MM.1S (cell line): ENCODE measurements at regions not wholly inside any gene's neighbourhood (a gene's known extent, or its start where the extent isn't known, plus 50 kb on each side); places are given as distances from the start of the nearest gene placed in this dataset.

Experiments
- DNase-seq: peaks from one replicate; pipeline ENCODE4 v3.0.0-alpha.2; 2015
- H2AFZ ChIP-seq: fragments of 300-600 bp; sonication (generic); 2 replicates; pipeline ENCODE4 v1.6.0; 2016; ENCODE audit warnings: antibody characterized with exemption, low read length
- H3F3A ChIP-seq: fragments of 300-600 bp; sonication (generic); 2 replicates; pipeline ENCODE4 v1.6.1; 2016; ENCODE audit warnings: mild to moderate bottlenecking, antibody characterized with exemption, low read length, moderate library complexity, mixed read lengths; ENCODE audit not compliant: insufficient read depth
- H3K27ac ChIP-seq: fragments of 300-600 bp; sonication (generic); 2 replicates; pipeline ENCODE4 v1.5.1; 2016; ENCODE audit warnings: mild to moderate bottlenecking, low read length
- H3K27me3 ChIP-seq: fragments of 300-600 bp; sonication (generic); replicated peaks from 2 replicates; pipeline ENCODE4 v1.6.0; 2016; ENCODE audit warnings: low read length; ENCODE audit not compliant: insufficient read depth
- H3K36me3 ChIP-seq: fragments of 300-600 bp; sonication (generic); replicated peaks from 2 replicates; pipeline ENCODE4 v1.6.1; 2016; ENCODE audit warnings: mild to moderate bottlenecking, low read length, mixed read lengths; ENCODE audit not compliant: insufficient read depth
- H3K4me1 ChIP-seq: fragments of 300-600 bp; sonication (generic); 2 replicates; pipeline ENCODE4 v1.6.1; 2016; ENCODE audit warnings: low read length, mixed read lengths
- H3K4me2 ChIP-seq: fragments of 300-600 bp; sonication (generic); 2 replicates; pipeline ENCODE4 v1.6.0; 2016; ENCODE audit warnings: low read depth, low read length
- H3K4me3 ChIP-seq: fragments of 300-600 bp; sonication (generic); 2 replicates; pipeline ENCODE4 v1.5.1; 2016; ENCODE audit warnings: low read length, mixed read lengths
- H3K79me2 ChIP-seq: fragments of 300-600 bp; sonication (generic); 2 replicates; pipeline ENCODE4 v1.6.1; 2016; ENCODE audit warnings: mixed run types, low read length, mixed read lengths
- H3K9ac ChIP-seq: fragments of 300-600 bp; sonication (generic); 2 replicates; pipeline ENCODE4 v1.6.1; 2016; ENCODE audit warnings: low read length, mixed read lengths
- H3K9me2 ChIP-seq: fragments of 300-600 bp; sonication (generic); replicated peaks from 2 replicates; pipeline ENCODE4 v1.6.1; 2016; ENCODE audit warnings: mild to moderate bottlenecking, low read length, mixed read lengths; ENCODE audit not compliant: insufficient read depth
- H3K9me3 ChIP-seq: fragments of 300-600 bp; sonication (generic); replicated peaks from 2 replicates; pipeline ENCODE4 v1.6.1; 2016; ENCODE audit warnings: mild to moderate bottlenecking, low read length, mixed read lengths; ENCODE audit not compliant: insufficient read depth
- H4K20me1 ChIP-seq: fragments of 300-600 bp; sonication (generic); 2 replicates; pipeline ENCODE4 v1.6.1; 2016; ENCODE audit warnings: mild to moderate bottlenecking, low read length, moderate library complexity, mixed read lengths; ENCODE audit not compliant: insufficient read depth
- EZH2 ChIP-seq: fragments of 300-600 bp; sonication (generic); optimal IDR thresholded peaks from 2 replicates; pipeline ENCODE3; 2017; ENCODE audit warnings: low read depth, mild to moderate bottlenecking, antibody characterized with exemption, low read length, mixed read lengths
- EZH2phosphoT487 ChIP-seq: fragments of 300-600 bp; sonication (generic); IDR thresholded peaks from 2 replicates; pipeline ENCODE4 v1.6.1; 2018; ENCODE audit warnings: antibody characterized with exemption, low read length
- TF ChIP-seq, protein P1 (sequence below): fragments of 300-600 bp; sonication (generic); IDR thresholded peaks from 2 replicates; pipeline ENCODE4 v1.5.1; 2016; ENCODE audit warnings: antibody characterized with exemption, low read length, mixed read lengths

DNA sequence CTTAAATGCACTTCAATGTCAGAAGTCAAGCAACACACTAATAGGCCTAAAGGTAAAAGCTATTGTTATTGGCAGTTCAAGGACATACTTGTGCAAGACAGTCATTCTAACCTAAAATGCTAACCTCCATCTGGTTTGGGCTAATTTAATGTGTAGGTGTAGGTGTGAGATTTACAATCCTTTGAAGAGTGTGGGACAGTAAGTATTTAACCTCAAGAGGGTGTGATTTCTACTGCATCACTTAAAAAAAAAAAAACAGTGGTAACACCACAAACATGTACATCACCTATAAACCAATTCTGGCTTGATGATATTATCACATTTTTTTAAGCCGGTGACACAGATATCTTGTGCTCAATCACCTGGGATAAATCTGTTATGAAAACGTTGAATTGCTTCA is 127.5 kb upstream of the MEF2C start:
- H3K4me3 ChIP-seq, result no peak overlapping the region
- H4K20me1 ChIP-seq, result no peaks in the 10 kb centered on the region
- no peaks in the 10 kb centered on the region for H3F3A ChIP-seq
- H3K9ac ChIP-seq, result no peak overlapping the region
- no peaks in the 10 kb centered on the region for H3K4me1 ChIP-seq
- no peaks in the 10 kb centered on the region for H3K9me2 ChIP-seq
- no peak overlapping the region for H3K27ac ChIP-seq
- no peak for TF ChIP-seq EZH2
- TF ChIP-seq, protein P1, sequence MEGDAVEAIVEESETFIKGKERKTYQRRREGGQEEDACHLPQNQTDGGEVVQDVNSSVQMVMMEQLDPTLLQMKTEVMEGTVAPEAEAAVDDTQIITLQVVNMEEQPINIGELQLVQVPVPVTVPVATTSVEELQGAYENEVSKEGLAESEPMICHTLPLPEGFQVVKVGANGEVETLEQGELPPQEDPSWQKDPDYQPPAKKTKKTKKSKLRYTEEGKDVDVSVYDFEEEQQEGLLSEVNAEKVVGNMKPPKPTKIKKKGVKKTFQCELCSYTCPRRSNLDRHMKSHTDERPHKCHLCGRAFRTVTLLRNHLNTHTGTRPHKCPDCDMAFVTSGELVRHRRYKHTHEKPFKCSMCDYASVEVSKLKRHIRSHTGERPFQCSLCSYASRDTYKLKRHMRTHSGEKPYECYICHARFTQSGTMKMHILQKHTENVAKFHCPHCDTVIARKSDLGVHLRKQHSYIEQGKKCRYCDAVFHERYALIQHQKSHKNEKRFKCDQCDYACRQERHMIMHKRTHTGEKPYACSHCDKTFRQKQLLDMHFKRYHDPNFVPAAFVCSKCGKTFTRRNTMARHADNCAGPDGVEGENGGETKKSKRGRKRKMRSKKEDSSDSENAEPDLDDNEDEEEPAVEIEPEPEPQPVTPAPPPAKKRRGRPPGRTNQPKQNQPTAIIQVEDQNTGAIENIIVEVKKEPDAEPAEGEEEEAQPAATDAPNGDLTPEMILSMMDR, result no peak
- TF ChIP-seq EZH2phosphoT487, result no peak
- H3K36me3 ChIP-seq, result no peaks in the 10 kb centered on the region
- H3K27me3 ChIP-seq, result no peaks in the 10 kb centered on the region
- no peak for DNase-seq
- H2AFZ ChIP-seq, result no peak overlapping the region
- H3K9me3 ChIP-seq, result no peaks in the 10 kb centered on the region
- H3K4me2 ChIP-seq, result no peak overlapping the region
- no peaks in the 10 kb centered on the region for H3K79me2 ChIP-seq

DNA sequence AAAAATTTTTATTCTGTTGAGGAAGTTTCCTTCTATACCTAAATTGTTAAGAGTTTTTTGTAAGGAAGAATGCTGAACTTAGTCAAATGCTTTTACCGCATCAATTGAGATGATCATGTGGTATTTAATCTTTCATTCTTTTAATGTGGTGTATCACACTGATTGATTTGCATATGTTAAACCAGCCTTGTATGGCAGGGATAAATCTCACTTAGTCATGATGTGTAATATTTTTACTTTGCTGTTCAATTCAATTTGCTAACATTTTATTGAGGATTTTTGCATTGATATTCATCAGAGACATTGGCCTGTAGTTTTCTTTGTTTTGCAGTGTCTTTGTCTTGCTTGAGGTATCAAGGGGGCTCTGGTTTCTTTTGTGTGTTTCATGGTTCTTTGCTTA is 125.3 kb upstream of the MEF2C start:
- TF ChIP-seq, protein P1, result no peak
- Histone ChIP-seq H4K20me1 (no peaks in the 10 kb centered on the region), H3K9me2 (no peaks in the 10 kb centered on the region), H3K36me3 (no peaks in the 10 kb centered on the region), H3K9ac (no peak overlapping the region), H3K79me2 (no peaks in the 10 kb centered on the region), H3K9me3 (no peaks in the 10 kb centered on the region), H3F3A (no peaks in the 10 kb centered on the region), H3K4me2 (no peak overlapping the region), H3K4me1 (no peaks in the 10 kb centered on the region), H3K27me3 (no peaks in the 10 kb centered on the region), H2AFZ (no peak overlapping the region), H3K4me3 (no peak overlapping the region), H3K27ac (no peak overlapping the region)
- no peak for DNase-seq

DNA sequence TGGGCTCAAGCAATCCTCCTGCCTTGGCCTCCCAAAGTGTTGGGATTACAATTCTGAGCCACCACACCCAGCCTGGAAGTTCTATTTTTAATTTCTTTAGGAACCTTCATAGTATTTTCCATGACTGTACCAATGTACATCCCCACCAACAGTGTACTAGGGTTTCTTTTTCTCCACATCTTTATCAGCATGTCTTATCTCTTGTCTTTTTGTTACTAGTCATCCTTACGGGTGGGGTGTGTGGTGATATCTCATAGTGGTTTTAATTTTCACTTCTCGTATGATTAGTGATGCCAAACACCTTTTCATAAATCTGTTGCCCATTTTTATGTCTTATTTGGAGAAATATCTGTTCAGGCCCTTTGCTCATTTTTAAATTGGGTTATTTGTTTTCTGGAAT is 123.0 kb upstream of the MEF2C start:
- no peaks in the 10 kb centered on the region for H3K36me3 ChIP-seq
- no peak overlapping the region for H3K4me3 ChIP-seq
- no peak overlapping the region for H3K4me2 ChIP-seq
- H3K9ac ChIP-seq, result no peak overlapping the region
- no peaks in the 10 kb centered on the region for H3K27me3 ChIP-seq
- TF ChIP-seq, protein P1, result no peak
- TF ChIP-seq EZH2phosphoT487 (no peak), EZH2 (no peak)
- H3K4me1 ChIP-seq, result no peaks in the 10 kb centered on the region
- H4K20me1 ChIP-seq, result no peaks in the 10 kb centered on the region
- H3K9me3 ChIP-seq, result no peaks in the 10 kb centered on the region
- H3F3A ChIP-seq, result no peaks in the 10 kb centered on the region
- no peaks in the 10 kb centered on the region for H3K79me2 ChIP-seq
- H3K9me2 ChIP-seq, result no peaks in the 10 kb centered on the region
- no peak overlapping the region for H2AFZ ChIP-seq
- no peak overlapping the region for H3K27ac ChIP-seq
- DNase-seq, result no peak

DNA sequence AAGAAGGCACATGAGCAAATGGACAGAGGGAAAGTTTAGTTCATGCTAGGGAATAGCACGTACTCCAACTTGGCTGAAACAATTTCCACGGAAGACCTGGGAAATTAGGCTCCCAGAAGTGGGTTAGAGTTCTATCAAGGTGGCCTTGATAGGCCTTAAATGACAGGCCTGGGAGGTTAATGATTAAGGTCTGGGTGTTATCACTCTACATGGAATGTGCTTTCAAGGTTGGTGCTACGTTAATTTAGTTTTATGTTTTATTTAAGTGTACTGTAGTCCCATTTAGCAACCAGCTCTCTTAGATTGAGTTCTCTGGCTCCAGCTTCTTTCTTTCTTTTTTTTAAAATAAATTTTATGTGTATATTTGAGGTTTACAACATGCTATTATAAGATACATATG is 121.4 kb upstream of the MEF2C start:
- Histone ChIP-seq H3K79me2 (no peaks in the 10 kb centered on the region), H3K27ac (no peak overlapping the region), H3F3A (no peaks in the 10 kb centered on the region), H3K4me3 (no peak overlapping the region), H3K9me3 (no peaks in the 10 kb centered on the region), H3K4me2 (no peak overlapping the region), H3K36me3 (no peaks in the 10 kb centered on the region), H4K20me1 (no peaks in the 10 kb centered on the region), H2AFZ (no peak overlapping the region), H3K4me1 (no peaks in the 10 kb centered on the region), H3K9ac (no peak overlapping the region), H3K27me3 (no peaks in the 10 kb centered on the region), H3K9me2 (no peaks in the 10 kb centered on the region)
- TF ChIP-seq, protein P1, result no peak
- TF ChIP-seq EZH2phosphoT487 (no peak), EZH2 (no peak)
- no peak for DNase-seq
